GM19025 (cell line): ENCODE measurements at regions not wholly inside any gene's neighbourhood (a gene's known extent, or its start where the extent isn't known, plus 50 kb on each side); places are given as distances from the start of the nearest gene placed in this dataset.
"Not testable (repeated sequence)": the region's sequence is repeated elsewhere in the genome, so short reads cannot be mapped to it uniquely, and the experiment has no call there.

Experiments
- ATAC-seq: cut with Tn5 transposase; IDR thresholded peaks from one replicate; pipeline ENCODE4 v1.9.1; 2021; ENCODE audit warnings: mild to moderate bottlenecking, low read depth, moderate library complexity; ENCODE audit not compliant: unreplicated experiment

DNA sequence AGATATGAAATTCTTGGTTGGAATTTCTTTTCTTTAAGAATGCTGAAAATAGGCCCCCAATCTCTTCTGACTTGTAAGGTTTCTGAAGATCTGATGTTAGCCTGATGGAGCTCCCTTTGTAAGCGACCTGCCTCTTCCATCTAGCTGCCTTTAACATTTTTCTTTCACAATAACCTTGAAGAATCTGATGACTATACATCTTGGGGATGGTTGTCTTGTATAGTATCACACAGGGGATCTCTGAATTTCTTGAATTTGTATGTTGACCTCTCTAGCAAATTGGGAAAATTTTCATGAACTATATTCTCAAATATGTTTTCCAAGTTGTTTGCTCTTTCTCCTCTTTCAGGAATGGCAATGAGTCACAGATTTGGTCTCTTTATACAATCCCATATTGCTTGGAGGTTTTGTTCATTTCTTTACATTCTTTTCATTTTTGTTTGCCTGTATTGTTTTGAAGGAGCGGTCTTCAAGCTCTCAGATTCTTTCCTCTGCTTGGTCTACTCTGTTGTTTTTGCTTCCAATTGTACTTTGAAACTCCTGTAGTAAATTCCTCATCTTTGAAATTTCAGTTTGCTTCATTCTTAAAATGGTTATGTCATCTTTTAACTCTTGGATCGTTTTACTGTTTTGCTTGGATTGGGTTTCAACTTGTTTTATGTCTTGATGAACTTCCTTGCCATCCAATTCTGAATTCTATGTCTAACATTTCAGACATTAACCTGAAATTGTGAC, 245.2 kb upstream of the TARS1 start:
- no peak for ATAC-seq

DNA sequence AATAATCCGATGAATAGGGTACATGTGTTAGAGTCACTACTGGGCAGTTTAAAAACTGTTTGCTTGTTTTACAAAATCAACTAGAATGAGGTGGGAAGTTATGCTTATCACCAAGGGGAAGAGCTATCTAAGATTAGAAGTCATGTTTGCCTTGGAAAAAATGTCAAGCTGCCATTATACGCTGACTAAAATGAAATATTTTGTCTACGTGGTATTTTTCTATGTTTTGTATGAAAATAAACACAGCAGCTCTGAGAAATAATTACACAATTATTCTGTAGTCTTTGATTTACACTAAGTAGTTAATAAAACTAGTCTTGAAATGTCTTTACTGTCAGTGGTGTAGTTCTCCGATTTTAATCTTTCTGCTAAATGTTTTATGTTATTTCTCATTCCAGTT, 241.9 kb upstream of the TARS1 start:
- no peak for ATAC-seq

DNA sequence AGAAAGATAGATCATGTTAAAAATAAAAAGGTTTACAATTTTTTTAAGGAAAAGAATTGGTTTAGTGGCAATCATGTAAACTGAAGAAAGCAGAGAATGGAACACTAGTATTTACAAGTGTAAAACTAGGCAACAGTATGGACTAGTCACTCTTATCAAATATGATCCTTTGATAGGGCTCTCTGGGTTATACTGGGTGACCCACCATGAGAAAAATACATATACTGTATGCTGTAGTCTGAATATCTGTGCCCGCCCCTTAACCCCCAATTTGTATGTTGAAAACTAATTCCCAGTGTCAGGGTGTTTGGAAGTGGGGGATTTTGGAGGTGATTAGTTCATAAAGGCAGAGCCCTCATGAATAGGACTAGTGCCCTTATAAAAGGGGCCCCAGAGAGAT, 236.8 kb upstream of the TARS1 start:
- no peak for ATAC-seq

DNA sequence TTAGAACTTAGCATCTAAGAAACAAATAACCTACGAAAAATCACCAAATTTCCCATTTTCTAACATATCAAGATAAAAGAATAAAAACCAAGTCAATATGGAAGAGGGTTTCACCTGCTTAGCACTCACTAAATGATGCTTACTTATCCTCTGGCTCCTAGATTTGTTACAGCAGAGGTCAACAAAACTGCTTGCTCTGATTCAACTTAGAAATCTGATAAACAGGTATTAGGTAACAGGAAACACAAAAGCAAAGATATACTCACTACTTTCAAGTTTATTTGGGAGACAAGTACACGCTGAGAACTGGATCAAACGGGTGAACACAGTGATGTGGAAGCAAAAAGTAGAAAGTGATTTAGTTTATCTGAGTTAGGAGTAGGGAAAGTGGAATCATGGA, 235.7 kb upstream of the TARS1 start:
- no peak for ATAC-seq

DNA sequence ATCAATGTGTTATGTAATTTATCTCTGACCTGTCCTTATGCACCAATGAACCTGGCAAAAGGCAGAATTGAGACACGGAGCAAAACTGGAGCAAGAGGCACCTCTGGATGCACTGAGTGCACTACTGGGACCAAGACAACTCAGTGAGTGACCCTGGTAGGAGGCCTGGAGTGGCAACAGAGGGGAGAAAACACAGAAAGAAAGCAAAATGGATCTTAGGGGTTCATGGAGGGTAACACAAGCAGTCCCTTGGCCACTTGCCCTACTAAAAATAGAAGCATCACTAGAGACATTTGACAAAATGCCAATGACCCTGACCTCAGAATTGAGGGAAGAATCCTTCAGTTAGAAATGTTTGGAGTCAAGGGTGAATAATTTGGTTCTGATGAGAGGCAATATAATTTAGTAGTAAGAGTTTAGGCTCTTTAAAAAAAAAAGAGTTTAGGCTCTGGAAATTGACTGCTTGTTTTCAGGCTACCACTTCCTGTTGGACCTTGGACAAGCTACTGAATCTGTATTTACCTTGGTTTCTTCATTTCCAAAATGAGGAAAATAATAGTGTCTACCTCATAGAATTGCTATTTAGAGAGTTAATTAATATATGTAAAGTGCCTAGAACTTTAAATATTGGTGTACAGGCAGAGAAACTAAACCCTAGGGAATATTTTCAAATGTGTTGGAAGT, 234.9 kb upstream of the TARS1 start:
- ATAC-seq = no peak

DNA sequence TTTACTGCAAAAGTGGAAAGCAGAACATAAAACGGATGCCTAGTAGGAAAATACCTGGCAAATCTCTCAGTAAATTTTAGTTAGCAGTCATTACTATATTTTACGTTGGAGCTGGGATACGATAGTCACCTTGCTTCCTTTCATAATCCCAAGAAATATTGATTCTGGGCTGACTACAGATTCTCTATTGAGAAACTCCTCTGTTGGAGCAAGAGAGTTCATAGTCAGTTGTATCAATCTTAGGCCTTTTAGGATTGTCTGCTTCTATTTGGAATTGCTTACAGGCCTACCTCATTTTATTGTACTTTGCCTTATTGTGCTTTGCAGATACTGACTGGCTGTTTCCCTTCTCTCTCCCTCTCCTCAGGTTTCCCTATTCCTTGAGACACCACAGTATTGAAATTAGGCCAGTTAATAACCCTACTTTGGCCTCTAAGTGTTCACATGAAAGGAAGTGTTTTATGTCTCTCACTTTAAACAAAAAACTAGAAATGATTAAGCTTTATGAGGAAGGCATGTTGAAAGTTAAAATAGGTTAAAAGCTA, 233.7 kb upstream of the TARS1 start:
- ATAC-seq = no peak

DNA sequence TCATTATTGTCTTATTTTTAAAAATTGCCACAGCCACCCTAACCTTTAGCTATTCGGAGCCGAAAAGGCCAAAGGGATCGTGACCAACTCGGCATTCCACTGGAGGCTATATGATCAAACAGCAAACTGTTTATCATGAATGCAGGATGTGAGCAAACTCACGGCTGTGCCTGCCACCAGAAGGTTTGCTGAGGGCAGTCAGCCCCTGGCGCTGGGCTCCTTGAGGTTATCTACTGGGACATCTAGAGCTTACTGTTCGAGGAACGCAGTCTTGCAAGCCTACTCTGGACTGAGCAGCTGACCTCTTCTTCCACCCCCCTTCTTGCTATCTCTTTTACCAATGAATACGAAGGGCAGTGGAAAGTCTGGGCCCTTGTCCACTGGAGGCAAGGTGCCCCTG, 231.5 kb upstream of the TARS1 start:
- ATAC-seq = no peak

DNA sequence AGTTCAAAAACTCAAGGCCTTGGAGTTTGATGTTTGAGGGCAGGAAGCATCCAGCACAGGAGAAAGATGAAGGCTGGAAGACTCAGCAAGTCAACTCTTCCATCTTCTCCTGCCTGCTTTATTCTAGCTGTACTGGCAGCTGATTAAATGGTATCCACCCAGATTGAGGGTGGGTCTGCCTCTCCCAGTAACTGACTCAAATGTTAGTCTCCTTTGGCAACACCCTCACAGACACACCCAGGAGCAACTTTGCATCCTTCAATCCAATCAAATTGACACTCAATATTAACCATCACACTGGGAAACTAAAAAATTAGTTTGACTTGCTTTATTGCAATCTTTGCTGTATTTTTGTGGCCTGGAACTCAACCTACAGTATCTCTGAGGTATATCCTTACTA, 230.5 kb upstream of the TARS1 start:
- ATAC-seq = not testable (repeated sequence)

DNA sequence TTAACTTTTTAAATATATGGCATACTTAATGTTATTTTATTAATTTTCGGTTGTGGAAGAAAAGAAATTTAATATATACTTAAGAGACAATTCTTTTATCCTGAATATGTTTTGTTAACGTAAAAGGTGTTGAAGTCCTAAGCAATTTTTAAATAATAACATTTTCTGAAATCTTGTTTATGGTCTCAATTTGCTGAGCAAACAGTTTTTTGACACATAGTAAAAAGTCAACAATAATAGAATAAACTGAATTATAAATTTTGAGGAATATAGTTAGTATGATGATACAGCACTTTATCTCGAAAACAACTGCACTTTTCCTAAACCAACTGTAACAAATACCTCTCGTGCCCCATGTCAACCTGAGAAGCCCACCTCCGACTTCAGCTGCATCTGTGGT, 229.8 kb upstream of the TARS1 start:
- ATAC-seq = no peak

DNA sequence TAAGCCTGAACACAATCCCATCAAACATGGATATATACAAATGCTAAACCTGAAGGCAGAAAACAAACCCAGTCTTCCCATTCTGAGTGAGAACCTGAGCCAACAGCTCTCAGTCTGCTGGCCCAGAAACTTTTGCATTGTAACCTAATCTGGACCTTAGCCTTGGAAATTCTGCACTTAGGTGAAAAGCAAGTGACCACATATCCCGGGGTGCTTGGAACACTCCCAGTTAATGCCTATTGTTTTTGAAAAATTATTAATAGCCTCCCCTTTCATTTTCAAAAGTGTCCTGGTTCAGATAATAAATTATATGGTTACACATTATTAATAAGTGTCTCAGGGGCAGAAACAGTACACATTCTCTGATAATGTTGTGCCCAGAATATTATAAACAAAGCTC, 228.3 kb upstream of the TARS1 start:
- no peak for ATAC-seq

DNA sequence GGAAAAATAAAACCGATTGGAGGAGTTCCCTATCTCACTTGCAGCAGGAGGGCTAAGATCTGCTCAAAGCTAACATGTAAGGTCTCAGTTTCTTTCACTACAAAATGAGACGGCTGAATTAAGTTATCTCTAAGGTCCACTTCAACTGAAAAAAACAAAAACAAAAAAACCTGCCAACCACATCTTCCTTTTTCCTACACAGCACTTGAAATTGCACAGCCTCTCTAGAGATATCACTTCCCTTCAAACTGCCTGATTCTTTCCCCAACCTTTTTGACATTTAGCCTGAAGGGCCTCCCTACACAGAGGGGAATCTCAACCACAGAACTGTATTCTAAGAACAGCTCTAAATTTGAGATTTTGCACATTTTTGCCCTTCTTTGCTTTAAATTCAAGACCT, 227.9 kb upstream of the TARS1 start:
- no peak for ATAC-seq

DNA sequence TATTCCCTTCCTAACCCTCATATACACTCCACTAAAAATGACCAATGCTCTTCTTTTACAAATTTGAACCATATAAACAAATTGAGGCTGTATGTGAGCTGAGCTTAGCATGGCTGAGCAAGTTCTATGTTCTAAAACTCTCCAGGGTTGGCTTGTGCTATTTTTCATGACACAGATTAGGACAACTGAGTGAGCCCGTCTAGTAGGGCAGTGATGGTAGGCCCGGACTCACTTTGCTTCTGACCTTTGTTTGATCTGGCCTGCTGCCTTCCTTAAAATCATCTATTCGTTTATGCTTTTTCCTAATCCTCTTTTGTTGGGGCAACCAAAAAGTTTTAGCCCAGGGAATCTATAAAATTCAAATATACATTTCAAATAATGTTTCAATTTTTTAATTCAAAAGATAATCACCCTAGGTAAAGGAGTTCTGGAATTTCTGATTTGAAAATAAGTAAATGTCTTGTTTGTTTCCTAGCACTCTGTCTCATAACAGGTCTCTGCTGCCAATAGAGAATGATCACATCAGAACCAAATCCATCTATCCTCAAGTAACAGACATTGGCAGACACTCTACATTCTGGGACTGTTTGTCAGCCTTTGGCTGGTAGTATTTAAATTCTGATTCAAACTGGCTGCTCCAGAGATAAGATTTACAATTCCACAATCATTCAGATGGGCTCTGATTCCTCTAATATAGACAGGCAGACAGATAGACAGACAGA, 217.0 kb upstream of the TARS1 start:
- no peak for ATAC-seq

DNA sequence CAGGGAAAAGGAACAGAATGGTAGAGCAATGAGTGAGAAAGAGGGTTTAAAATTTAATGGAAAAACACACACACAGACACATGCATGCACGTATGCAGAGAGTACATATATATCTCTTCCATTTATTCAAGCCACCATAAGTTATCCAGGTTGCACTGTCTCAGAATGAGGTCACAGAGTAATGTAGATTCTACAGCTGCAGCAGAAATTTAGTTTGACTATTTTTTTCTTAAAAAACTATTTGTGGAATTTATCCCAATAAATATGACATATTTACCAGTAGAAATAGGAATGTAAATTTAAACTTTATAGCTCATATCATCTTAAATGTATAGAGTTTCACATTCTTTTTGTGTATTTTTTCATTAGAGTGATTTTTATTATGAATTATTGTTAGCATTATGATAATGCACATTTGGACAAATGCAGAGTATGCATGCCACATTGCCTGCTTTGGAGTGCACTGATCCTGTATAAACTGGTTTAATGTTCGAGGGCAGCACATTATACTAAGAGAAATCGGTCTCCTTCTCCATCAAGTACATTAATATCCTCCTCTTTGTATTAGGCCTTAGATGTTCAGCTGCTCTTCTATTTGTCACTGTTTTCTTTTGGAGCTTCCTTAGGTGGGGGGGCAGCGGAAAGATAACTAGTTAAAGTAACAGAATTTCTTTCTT, 216.3 kb upstream of the TARS1 start:
- ATAC-seq = no peak

DNA sequence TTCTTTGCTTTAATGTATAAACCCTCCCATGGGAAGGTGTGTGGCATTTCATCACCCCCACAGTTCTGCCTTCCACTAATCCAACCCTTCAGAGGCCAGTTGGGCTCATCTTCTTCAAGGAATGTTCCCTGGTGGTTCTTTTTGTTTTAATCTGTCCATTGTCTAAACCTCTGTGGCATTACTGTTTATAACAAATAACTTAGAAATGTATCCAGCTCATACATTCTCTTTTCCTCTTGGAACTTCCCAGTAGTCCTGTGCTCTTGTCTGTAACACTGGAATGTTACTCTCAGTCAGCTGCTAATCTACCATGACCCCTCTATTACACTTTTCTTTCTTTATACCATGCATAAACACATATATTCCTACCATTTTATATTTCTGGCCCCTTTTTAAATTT, 213.5 kb upstream of the TARS1 start:
- no peak for ATAC-seq

DNA sequence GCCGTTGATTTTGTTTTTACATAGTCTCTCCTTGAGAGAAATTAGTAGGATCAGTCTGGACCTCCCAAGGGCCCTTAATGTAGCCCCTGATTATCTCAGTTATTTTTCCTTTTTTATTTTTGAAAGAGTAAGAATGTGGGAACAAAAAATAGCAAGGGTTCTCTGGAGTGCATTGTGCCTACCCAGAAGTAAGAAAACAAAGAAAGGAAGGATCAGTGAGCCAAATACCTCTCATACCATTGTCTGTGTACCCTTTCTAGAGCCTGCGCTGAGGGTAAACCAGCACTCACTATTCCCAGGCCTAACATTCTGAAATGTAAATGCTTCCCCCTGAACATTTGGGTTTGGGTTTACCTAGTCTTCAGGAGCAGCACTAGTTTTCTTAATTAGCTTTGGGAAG, 213.0 kb upstream of the TARS1 start:
- no peak for ATAC-seq

DNA sequence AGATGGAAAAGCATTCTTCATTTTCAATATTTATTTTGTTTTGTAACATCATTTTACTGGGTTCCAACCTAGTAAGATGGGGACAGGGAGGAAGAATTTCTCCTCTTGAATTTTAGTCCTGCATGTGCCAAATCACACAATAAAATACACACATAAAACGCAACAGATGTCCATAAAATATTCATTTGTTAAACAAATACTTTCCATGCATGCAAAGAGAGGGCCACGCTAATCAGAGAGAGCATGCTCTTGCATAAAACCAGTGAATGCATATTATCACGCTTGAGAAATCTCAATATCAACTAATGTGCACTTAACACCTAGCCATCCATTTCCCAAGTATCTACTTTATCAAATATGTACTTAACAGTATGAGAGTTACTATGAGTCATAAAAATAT, 212.6 kb upstream of the TARS1 start:
- no peak for ATAC-seq

DNA sequence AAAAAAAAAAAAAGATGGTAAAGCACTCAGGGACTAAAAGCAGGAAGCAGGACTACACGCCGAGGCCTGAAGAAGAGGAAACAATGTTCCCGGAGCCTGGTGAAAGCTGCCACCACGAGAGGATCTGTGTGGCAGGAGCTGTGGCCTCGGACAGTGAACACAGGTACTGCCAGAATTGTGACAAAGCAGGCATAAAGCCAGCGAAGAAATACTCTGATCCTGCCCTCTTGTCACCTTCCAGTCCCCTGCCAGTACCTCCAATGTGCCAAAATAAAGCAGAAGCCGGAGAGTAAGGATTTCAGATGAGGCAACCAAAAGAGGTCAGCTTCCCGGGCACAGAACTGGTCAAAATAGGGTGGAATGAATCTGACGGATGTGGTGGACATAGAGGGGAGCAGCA, 211.5 kb upstream of the TARS1 start:
- ATAC-seq = no peak

DNA sequence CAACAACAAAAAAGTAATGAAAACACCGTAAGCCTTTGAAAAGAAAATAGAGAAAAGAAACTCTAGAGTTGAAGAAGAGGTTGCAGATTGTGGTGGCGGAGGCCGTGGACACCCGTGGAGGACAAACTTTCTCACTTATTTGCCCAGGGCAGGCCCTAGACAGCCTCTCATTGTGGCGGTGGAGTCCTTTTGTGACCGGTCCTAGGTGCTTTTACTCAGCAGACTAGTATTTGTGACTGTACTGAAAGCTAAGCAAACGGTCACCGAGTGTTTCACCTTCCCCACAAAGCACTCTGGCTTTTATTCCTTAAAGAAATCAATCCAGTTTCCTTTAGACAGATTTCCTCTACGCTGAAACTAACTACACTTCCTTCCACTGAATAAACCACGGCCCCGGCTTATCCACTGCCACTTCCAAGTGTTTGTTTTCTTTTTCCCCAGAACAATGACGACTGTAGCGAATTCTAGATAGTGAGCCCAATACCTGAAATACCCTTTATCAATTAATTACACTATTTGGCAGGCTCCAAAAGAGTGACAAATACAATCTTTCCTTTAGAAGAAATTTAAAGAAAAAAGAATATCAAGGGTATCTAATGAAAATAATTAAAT, 210.2 kb upstream of the TARS1 start:
- ATAC-seq = no peak

DNA sequence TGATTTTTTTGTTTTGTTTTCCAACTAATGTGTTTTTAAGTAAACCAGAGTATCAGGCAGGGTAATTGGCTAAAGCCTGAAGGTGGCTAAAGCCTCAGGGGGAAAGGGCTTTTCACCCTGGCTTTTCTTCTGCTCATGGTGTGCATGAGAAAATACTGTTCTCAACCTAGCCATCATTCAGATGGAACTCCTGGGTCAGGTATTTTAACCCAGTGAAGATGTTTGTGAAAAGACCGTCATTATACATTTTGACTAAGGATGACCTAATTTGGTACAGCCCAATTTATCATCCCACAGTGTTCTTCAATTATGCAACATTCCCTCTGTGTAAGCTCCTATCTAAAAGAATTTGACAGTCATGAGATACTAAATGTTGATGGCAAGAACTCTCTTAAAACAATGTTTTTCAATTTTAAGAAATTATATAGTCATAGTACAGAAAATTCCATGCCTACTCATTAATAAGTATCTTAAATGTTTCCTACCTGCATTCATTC, 209.5 kb upstream of the TARS1 start:
- no peak for ATAC-seq

DNA sequence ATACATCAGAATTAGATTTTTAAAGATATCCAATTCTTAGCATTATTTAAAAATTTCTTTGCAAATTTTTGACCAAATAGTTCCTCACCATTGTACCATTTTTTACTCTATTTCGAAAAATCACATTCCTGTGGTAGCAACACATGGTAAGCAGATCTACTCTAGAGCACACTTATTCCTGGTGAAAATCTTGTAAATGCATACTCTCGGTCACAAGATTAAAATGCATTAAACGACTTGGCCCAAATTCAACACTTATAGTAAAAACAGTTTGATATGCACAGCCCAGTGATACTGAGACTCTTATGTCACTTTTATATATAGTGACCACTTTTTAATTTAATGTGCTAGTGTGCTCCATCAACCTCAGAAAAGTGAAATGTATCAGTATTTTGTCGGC, 208.8 kb upstream of the TARS1 start:
- no peak for ATAC-seq
